ENCODE measurements at regions not wholly inside any gene's neighbourhood (a gene's known extent, or its start where the extent isn't known, plus 50 kb on each side); places are given as distances from the start of the nearest gene placed in this dataset.

GRCh38 chr7:119350334-119350733, 922.6 kb upstream of the KCND2 start:
- TF ChIP-seq CTCF (conservative IDR thresholded peaks at IDR 0.05; ENCODE audit: low read depth, low read length) (no peak), POLR2A (IDR thresholded peaks at IDR 0.05; ENCODE audit: low read depth, low read length) (no peak)

Data from IMR-90 (cell line).